ENCODE measurements at regions not wholly inside any gene's neighbourhood (a gene's known extent, or its start where the extent isn't known, plus 50 kb on each side); places are given as distances from the start of the nearest gene placed in this dataset.

DNA sequence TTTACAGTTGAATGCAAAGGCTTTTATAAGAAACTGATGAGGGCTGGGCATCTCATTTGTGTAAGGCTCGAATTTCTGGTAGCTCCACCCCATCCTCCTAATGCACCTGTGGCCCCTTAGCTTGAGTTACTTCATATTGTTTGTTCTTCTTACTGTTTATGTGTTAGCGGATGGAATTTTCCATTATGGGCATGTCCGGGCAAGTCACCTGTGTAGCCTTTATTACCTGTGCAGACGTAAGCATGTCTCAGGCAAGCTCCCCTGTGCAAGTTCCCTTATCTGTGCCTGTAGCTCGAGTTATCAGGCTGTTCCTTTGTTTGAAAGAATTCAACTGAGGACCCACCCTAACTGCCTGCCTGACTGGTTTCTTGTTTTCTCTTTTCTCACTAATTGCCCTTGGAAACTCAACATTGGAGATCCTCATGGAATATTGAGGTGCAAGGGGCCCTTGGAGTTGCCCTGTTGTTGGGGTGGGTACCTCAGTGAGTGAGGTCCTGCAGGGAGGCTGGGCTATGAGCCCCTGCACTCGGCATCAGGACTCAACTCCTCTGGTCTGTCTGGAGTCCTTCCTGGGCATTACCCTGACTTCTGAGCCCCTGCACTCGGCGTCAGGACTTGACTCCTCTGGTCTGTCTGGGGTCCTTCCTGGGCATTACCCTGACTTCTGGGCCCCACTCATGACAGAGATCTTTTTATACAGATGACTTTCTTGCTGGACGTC, 207.9 kb upstream of the SULF2 start:
- TF ChIP-seq POLR2A (IDR thresholded peaks at IDR 0.05; ENCODE audit: low read depth, low read length) (no peak), POLR2AphosphoS5 (IDR thresholded peaks at IDR 0.05; ENCODE audit: low read depth, low read length) (no peak), TAF1 (IDR thresholded peaks at IDR 0.05; ENCODE audit: low read depth, low read length) (no peak)
